Uterus (tissue), 2 donors: ENCODE measurements at regions not wholly inside any gene's neighbourhood (a gene's known extent, or its start where the extent isn't known, plus 50 kb on each side); places are given as distances from the start of the nearest gene placed in this dataset.

Experiments
- POLR2A ChIP-seq, 2 donors: fragments of 450-650 bp; IDR thresholded peaks; one replicate each; pipeline ENCODE4 v1.6.1; 2016; ENCODE audit warnings: antibody characterized with exemption in 2 of 2, mild to moderate bottlenecking in 1 of 2, moderate library complexity in 1 of 2
- TF ChIP-seq, protein P1 (sequence below), 4 experiments: fragments of 200-600 bp in 2 of 4; fragments of 450-650 bp in 2 of 4; sonication (generic) in 2 of 4; IDR thresholded peaks; one replicate each; pipeline ENCODE4 v1.5.1; 2016 to 2019; ENCODE audit warnings: antibody characterized with exemption in 4 of 4, mild to moderate bottlenecking in 2 of 4, moderate library complexity in 1 of 4

GRCh38 chr10:57141708-57142107 lies 780.6 kb upstream of the ZWINT start:
- TF ChIP-seq, protein P1, sequence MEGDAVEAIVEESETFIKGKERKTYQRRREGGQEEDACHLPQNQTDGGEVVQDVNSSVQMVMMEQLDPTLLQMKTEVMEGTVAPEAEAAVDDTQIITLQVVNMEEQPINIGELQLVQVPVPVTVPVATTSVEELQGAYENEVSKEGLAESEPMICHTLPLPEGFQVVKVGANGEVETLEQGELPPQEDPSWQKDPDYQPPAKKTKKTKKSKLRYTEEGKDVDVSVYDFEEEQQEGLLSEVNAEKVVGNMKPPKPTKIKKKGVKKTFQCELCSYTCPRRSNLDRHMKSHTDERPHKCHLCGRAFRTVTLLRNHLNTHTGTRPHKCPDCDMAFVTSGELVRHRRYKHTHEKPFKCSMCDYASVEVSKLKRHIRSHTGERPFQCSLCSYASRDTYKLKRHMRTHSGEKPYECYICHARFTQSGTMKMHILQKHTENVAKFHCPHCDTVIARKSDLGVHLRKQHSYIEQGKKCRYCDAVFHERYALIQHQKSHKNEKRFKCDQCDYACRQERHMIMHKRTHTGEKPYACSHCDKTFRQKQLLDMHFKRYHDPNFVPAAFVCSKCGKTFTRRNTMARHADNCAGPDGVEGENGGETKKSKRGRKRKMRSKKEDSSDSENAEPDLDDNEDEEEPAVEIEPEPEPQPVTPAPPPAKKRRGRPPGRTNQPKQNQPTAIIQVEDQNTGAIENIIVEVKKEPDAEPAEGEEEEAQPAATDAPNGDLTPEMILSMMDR (IDR thresholded peaks at IDR 0.05): no peak
- no peak for TF ChIP-seq POLR2A (IDR thresholded peaks at IDR 0.05)
